HG02642 (cell line): ENCODE measurements at regions not wholly inside any gene's neighbourhood (a gene's known extent, or its start where the extent isn't known, plus 50 kb on each side); places are given as distances from the start of the nearest gene placed in this dataset.

Experiments
- ATAC-seq: cut with Tn5 transposase; IDR thresholded peaks from one replicate; pipeline ENCODE4 v1.9.1; 2021; ENCODE audit warnings: mild to moderate bottlenecking; ENCODE audit not compliant: unreplicated experiment, poor library complexity

DNA sequence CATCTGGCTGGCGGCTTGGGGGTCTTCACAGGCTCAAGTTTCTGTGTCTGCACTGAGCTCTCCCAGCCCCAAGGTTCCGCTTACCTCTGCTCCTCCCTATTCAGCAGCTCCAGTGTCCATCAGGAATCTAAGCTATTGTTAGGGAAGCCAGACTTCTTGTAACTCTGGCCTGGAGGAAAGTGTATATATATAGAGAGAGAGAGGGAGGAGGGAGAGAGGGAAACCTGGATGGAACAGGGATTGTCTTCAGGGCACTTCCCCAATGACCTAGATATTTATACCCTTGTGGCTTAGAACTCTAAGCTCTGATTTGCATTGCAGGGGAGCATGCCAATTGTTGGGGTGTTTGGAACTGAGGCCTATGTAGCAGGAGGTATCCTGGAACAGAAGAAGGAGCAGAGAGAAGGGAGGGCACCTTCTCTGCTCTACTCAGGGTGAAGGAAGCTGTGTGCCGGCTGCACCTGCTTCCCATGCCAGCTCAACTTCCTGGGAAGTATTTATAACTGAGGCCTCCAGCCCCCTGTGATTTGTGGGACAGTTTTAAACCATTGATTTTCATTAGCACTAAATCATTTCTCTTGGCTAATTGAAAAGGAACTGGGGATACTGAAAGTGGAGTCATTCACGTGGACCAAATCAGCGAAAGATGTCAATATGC lies 70.9 kb downstream of the NAV1 start:
- no peak for ATAC-seq

DNA sequence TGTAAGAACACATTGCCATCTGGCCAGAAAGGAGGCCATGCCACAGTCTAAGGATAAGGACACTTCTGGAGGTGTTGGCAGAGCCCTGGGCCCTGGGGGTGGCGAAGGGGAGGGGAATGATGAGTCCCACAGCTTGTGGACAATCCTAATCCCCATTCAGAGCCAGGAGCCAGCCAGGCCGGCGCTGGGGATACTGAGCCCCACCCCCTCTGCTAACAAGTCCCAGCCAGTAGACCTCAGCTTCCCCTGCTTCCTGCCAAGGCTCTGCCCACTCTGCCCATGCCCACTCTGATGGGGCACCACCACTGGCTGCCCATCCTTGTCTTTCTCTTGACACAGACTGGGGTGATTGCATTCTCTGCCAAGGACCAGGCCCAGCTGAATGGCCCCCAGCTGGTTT lies 71.9 kb downstream of the NAV1 start:
- ATAC-seq: no peak

DNA sequence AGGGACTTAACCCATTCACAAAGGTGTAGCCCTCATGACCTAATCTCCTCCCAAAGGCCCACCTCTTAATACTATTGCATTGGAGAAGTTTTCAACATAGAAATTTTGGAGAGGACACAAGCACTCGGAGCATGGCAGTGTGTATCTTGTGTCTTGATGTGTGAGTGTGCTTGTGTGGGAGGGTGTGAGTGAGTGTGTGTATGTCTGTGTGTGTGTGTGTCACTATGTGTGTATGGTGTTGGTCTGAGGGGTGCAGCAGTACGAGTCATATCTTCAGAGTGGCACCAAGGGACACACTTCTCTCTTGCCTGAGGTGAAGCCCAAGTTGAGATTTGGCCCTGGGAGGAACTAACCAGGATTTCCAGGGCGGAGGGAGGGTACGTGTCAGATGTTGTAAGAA lies 73.7 kb downstream of the NAV1 start:
- no peak for ATAC-seq

DNA sequence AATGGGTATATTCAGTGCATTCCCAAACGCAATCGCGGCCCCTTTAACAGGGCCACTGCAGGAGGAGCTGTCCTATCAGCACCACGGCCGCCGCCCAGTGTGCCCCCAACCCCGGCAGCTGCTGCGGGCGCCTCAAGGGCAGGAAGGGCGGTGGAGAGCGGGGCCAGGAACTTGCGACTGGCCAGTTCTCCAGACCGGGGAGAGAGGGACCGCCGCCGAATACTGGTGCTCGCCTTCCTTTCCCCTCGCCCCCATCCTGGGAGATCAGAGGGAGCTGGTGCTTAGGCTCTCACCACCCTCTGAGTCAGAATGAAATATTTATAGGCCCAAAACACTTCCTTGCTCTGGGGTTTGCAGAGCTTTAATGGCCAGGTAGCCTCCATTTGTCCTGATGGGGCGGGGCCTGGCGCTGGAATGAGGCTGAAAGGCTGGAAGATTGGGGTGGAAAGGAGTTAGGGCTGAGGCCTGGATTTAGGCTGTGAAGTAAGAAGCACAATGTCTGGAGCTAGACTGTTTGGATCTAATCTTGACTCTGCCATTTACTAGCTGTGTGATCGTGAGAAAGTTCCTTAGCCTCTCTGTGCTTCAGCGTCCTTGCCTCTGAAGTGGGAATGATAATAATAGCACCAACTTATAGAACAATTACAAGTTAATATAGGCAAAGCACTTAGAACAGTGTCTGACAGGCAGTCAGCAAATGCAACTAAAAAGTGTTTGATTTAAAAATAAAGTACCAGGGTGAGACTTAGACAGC lies 75.5 kb downstream of the NAV1 start:
- ATAC-seq: no peak

DNA sequence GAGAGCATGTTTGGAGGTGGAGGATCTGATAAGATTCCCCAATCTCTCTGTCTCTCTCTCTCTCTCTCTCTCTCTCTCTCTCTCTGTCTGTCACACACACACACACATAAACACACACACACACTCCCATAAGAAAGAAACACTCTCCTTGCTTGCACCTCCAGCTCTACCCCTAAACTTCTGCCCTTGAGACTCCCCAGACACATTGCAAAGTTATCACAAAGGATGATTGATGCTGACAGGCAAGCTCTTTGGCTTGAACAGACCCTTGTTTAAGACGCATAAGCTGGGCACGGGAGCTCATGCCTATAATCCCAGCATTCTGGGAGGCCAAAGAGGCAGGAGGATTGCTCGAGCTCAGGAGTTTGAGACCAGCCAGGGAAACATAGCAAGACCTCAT lies 78.2 kb downstream of the NAV1 start:
- no peak for ATAC-seq

DNA sequence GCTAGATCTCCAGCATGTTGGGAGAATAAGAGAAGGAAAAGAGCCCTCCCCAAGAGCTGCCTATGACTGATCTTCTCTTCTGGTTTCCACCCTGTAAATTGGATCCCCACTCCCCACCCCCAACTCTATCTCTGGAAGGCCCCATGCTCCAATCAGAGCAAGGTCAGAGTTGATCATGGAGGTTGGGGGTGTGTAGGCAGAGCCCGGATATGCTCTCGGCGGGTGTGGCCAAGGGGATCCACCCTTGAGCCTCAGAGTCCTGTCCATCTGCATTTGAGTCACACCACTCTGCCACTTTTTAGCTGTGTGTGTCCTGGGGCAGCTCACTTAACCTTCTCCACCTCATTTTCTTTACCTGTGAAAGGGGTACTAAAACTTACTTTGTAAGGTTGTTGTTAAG lies 79.5 kb downstream of the NAV1 start:
- no peak for ATAC-seq

DNA sequence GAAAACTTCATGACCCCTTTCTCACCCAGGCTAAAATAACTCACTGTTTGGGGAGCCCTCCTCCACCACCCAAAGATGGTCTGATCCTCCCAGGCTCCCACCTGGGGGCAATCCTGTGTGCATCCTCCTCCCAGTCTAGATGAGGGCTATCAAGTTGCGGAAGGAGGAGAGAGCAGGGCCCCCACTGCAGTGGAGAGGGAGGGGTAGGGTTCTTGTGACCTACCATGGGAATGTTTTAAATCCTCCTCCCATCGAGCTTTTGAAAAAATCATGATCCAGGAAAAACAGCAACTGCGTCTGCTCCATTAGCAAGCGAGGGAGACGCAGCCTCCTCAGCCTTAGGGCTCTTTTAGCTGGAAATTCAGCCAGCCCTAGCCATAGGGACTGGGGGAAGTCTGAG lies 80.0 kb downstream of the NAV1 start:
- ATAC-seq: no peak

DNA sequence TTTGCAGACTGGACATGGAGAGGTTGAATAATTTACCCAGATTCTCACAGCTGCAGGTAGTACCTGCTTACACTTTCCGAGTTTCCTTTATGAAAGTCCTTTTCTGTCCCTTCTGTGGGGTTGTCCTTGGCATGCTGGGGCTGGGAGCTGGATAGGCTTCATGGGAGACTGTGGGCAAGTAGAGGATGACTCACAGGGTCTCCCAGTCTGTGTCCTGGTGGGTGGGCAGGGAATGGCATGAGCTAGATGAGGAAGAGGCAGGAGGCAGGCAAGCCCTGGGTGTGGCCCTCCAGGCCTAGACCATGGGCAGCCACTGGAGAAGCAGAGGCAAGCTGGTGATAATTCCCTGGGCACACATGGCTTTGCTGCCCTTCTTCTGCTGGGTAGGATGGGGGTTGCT lies 80.6 kb downstream of the NAV1 start:
- no peak for ATAC-seq

DNA sequence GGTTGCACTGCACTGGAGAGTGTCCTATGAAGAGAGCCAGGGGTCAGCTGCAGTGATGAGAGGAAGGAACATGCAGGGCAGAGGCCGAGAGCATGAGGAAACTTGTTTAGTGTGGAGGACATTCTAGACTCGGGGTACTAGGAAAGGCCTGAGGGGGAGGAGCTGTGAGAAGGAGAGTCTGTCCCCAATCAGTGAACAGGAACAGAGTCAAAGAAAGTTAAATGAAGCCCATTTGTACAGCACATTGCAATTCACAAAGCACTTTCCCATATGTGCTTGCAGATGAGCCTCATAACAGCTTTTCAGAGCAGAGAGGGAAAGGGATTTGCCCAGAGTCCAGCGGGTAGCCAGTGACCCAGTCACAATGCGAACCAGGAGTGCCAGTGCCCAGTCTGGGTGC lies 83.4 kb downstream of the NAV1 start:
- ATAC-seq: no peak

DNA sequence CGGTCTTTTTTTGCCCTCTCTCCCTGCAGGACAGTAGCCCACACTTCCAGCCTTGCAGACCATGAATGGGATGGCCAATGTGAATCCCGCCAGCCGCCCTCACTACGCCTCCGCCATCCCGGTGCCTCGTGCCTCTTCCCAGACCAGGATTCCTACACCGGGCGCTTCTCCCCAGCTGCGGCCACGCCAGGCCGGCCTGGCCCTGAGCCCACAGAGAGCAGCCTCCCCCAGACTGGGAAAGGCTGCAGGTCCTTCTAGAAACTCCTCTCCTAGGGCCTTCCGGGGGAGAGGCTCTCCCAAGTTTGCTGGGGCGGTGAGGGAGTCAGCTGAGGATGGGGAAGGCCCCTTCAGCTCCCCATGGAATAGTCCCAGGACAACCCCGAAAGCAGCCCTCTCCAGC lies 83.9 kb downstream of the NAV1 start:
- no peak for ATAC-seq

DNA sequence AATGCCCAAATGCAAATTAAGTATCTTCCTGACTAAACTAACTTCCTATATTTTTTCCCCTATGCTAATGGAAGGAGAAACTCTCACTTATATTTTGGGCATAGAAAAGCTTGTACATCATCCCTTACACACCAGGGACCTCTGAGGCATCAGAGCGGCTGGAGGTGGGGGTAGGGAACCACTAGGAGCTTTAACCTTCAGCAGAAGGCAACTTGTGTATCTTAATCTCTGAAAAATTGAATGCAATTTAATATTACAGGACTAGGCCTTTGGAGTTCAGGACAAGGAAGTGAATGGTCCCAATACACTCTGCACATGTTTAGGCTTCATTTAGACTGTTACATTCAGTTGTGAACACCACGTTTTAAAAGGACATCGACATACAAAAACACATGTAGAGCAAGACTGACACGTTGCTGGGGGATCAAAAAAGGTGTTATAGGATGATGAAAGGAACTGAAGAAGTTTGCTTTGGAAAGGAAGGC lies 85.9 kb downstream of the NAV1 start:
- no peak for ATAC-seq

DNA sequence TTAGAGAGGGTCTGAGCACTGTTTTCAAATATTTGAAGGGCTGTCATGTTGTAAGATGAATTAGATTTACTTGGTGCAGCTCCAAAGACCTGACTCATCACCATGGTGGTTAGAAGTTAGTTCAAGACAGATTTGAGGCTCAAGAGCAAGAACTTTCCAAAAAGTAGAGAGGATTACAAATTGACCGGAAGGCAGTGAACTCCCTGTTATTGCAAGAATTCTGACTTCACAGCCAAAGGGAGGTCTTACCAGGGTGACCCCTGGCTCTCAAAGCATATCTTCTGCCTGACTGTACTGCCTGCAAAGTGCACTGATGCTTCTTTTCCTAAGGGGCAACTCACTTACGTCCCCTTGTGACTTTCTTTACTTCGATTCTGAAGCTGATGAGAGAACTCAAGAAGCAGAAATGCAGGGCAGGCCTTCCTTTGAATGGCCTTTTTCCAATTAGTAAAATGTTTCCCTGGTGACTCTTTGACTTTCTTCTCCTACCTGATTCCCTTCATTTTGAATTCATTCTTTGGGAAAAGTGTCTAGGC lies 86.4 kb downstream of the NAV1 start:
- no peak for ATAC-seq

DNA sequence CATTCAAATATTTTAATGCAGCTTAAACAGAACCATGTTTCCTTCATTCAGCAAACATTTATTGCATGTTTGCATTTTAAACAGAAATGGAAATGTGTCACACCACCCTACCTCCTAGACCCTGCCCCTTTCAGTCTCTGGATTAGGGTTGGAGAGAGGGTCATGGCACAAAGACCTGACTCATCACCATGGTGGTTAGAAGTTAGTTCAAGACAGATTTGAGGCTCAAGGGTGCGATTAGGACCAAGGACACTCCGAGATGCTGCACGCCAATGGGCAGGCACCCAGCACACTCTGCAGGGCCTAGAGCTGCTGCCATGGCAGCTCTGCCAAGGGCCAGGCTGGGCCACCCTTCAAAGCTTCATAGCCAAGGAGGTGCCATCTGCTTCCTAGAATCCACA lies 86.9 kb downstream of the NAV1 start:
- ATAC-seq: no peak

DNA sequence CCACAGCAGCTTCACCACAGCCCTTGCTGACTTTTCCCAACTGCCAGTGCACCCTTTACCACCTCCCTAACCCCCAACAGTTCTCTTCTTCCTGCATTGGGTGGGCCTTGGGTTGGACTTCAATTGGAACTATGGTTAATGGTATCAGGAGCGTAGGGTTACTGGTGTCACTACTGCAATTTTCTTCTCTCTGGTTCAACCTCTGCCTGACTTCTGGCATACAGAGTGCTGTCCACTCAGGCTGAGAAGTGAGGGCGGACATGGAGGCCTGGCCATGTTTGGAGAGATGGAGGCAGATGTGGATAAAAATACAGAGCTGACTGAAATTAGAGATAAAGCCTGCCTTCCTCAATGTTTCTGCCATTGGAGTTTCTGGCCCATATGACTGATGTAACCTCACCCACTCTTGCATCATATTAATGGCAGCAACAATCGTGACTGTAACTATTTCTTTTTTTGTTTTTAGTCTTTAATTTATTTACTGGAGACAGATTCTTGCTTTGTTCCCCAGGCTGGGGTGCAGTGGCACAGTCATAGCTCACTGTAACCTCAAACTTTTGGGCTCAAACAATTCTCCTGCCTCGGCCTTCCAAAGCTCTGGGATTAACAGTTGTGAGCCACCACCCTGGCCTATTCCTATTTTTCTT lies 87.8 kb downstream of the NAV1 start:
- no peak for ATAC-seq

DNA sequence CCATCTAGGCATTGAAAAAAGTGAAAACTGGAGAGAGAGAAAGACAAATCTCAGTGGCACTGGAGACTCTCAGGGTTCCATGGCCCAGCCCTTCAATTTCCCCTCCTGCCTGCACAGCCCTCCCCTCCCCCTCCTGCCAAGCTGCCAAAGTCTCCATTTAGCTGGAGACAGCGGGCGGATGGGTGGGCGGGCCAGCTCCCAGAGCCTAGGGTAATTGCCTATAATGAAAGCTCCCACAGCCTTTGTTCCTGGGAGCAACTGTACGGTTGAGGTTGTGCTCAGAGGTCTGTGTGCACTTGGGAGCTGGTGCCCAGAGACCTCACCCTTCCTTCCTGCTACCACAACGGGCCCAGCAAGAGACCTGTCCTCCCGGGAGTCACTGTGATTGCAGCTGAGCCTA lies 89.6 kb downstream of the NAV1 start:
- ATAC-seq: no peak

DNA sequence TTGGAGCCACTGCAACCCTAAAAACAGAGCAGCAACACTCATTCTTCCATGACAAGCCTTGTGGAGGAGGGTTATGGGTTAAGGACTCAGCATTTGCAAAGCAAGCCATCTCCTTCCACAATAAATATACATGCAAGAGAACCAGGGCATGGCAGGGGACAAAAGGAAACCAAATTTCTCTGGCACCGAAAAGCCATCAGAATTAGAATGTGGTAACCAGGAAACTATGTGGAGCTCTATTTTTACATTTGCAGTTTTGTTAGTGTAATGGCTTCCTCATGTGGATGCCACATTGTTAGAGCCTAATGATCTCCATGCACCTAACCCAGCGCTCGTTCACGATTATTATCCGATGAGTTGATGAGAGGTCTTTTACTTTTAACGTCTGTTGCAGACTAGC lies 91.7 kb downstream of the NAV1 start:
- no peak for ATAC-seq

DNA sequence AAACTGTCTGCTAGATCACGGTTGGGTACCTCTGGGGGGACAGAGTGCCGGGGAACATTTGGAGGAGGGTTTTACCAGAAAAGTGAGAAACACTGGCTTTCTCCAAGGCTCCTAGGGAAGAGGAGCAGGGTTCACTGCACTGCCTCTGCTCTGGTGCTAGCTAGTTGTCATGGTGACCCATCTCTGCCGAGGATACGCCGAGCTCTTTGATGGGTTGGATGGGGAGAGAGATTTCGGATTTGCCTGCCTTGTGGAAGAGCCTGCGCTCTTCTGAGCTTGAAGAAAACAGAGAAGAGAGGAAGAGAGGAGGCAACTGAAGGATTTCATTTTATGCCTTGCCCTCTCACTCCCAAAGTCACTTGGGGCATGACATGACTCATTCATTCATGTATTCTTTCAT lies 92.1 kb downstream of the NAV1 start:
- no peak for ATAC-seq

DNA sequence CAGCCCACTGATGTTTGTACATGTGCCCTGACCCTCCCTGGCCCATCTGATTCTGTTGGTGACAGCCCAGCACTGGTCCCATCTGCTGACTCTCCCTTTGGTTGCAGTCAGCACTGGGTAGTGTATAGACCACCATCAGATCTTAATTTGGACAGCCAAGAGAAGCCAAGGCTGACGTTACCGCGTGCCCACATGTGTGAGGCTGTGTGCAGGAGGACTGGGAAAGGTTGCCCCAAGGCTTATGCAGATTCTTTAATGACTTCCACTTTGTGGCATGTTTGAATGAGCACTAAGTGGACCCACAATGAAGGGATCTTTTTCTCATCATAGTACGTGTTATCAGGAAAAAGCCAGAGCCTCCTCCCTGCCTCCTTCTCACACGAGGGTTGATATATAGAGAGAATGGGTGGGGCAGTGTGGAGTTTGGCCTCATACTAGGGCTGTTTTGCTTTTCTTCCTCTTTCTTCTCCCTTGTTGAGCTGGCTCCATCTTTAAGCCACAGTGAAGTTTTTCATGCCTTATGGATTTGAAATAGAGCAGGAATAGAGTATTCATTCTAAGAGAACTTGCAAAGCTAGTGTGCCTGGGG lies 93.5 kb downstream of the NAV1 start:
- ATAC-seq: no peak

DNA sequence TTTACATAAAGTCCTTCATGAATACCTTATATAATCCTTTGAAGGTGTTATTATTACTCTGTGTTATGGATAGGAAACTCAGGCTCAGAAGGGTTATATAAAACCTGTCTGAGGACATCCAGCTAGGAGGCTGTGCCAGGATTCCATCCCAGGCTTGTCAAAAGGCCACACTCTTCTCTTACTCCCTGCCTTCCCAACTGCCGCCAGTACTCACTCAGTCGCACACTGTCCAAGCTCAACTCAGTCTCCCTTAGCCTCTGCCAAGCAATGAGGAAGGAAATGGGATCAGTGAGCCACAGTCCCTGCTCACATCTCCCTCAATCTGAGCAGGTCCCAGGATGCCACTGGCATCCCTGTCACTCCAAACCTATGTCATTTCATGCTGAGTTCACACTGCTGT lies 94.4 kb downstream of the NAV1 start:
- ATAC-seq: no peak

DNA sequence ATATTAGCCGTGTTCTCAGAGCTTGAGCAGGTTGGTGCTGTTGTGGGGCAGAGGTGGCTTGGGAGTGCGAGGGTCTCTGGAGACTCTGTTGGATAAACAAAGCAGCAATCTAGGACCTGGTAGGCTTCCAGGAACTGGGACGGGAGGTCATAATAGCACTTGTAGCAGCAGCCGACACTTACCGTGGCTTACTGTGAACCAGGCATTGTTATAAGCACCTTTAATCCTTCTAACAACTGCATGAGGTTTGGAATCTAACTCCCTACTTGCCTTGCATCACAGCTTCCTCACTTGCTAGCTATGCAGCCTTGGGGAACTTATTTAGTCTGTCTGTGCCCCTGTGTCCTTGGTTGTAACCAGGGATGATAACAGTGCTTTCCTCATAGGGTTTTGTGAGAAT lies 94.9 kb downstream of the NAV1 start:
- no peak for ATAC-seq

DNA sequence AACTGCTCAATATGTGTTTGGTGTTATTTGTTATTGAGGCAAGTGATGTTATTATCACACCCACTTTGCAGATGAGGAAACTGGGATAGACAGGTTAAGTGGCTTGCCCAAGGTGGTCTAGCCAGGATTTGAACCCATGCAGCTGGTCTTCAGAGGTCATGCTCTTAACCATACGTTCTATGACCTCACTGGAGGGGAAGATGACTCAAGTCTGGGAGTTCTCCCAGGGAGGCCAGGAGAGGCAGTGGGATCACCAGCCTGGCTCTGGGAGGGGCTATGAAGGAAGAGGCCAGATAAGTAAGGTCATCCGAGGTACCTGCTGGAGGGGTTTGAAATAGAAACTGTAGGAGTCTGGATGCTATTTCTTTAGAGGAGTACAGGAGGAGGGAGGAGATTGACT lies 95.3 kb downstream of the NAV1 start:
- no peak for ATAC-seq
